ENCODE measurements at regions not wholly inside any gene's neighbourhood (a gene's known extent, or its start where the extent isn't known, plus 50 kb on each side); places are given as distances from the start of the nearest gene placed in this dataset.

DNA sequence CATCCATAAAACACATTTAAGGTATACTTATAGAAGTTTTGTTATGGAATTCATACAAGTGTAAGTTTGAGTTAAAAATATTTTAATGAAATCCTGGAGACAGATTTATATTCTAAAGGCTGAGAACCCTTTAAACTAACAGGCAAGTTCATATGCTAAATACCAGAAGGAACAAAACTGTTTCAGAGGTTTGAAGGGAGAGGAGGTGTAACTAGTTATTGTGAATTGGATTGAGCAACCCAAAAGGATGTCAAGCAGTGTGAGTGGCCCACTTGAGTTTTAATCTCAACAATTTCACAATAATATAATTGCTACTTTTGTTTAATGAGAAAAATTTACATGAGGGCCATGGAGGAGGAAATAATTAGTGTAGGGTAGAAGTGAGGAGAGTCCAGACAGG, 348.5 kb upstream of the ACTBL2 start:
- Histone ChIP-seq H3K27me3 (replicated peaks; ENCODE audit: insufficient read depth) (no peaks in the 10 kb centered on the region), H3K4me1 (ENCODE audit: control insufficient read depth in 1 of 2, low read depth in 2 of 2) (peaks cover 0 to 19% of the 10 kb centered on the region in 2 donors), H3K27ac (no peak overlapping the region), H3K9me3 (no peaks in the 10 kb centered on the region), H3K4me3 (no peak overlapping the region), H3K36me3 (no peaks in the 10 kb centered on the region)
- TF ChIP-seq, protein P1, sequence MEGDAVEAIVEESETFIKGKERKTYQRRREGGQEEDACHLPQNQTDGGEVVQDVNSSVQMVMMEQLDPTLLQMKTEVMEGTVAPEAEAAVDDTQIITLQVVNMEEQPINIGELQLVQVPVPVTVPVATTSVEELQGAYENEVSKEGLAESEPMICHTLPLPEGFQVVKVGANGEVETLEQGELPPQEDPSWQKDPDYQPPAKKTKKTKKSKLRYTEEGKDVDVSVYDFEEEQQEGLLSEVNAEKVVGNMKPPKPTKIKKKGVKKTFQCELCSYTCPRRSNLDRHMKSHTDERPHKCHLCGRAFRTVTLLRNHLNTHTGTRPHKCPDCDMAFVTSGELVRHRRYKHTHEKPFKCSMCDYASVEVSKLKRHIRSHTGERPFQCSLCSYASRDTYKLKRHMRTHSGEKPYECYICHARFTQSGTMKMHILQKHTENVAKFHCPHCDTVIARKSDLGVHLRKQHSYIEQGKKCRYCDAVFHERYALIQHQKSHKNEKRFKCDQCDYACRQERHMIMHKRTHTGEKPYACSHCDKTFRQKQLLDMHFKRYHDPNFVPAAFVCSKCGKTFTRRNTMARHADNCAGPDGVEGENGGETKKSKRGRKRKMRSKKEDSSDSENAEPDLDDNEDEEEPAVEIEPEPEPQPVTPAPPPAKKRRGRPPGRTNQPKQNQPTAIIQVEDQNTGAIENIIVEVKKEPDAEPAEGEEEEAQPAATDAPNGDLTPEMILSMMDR (IDR thresholded peaks at IDR 0.05): no peak
- DNase-seq (ENCODE audit: low spot score) (no peak), ATAC-seq (ENCODE audit: insufficient number of reproducible peaks, low FRiP score, low read depth) (no peak)

DNA sequence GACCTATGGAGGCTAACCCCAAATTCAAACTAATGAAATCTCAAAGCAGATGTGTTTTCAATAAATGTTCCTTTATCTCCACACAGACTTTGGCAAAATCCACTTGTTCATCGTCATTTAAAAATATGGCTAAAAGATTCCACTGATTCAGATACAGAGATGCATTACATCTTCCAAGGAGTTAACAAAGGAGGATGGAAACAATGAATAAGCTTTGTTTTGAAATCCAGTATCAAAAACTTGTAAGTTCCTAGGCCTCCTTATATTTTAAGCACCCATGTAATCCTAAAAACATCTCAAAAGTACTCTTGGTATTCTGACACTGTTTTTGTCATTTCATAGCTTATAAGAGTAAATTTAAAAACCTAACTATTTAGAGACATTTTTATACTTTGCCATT, 345.6 kb upstream of the ACTBL2 start:
- ATAC-seq (ENCODE audit: insufficient number of reproducible peaks, low FRiP score, low read depth): no peak

GRCh38 chr5:57825031-57825686, 342.5 kb upstream of the ACTBL2 start:
- DNase-seq (ENCODE audit: low spot score) (no peak), ATAC-seq (ENCODE audit: insufficient number of reproducible peaks, low FRiP score, low read depth) (no peak)
- TF ChIP-seq, protein P1 (IDR thresholded peaks at IDR 0.05): no peak
- Histone ChIP-seq H3K27me3 (replicated peaks; ENCODE audit: insufficient read depth) (no peaks in the 10 kb centered on the region), H3K4me1 (ENCODE audit: control insufficient read depth in 1 of 2, low read depth in 2 of 2) (no peaks in the 10 kb centered on the region), H3K36me3 (no peaks in the 10 kb centered on the region), H3K27ac (no peak overlapping the region), H3K9me3 (peaks cover 3% of the 10 kb centered on the region), H3K4me3 (no peak overlapping the region)

More for the DNA sequence above, 345.6 kb upstream of the ACTBL2 start:
- Histone ChIP-seq H3K36me3 (no peaks in the 10 kb centered on the region), H3K4me1 (ENCODE audit: control insufficient read depth in 1 of 2, low read depth in 2 of 2) (peaks cover 0 to 5% of the 10 kb centered on the region in 2 donors), H3K4me3 (no peak overlapping the region), H3K27me3 (replicated peaks; ENCODE audit: insufficient read depth) (no peaks in the 10 kb centered on the region), H3K27ac (no peak overlapping the region), H3K9me3 (no peaks in the 10 kb centered on the region)
- TF ChIP-seq, protein P1 (IDR thresholded peaks at IDR 0.05): no peak
- DNase-seq (ENCODE audit: low spot score): no peak

- TF ChIP-seq, protein P1 (IDR thresholded peaks at IDR 0.05): no peak
Observed at GRCh38 chr5:57824623-57825022, 342.0 kb upstream of the ACTBL2 start.

GRCh38 chr5:57824047-57824446, 341.4 kb upstream of the ACTBL2 start:
- no peaks in the 10 kb centered on the region for H3K27me3 ChIP-seq (replicated peaks; ENCODE audit: insufficient read depth)
- ATAC-seq (ENCODE audit: insufficient number of reproducible peaks, low FRiP score, low read depth): no peak

More at GRCh38 chr5:57824623-57825022, 342.0 kb upstream of the ACTBL2 start:
- Histone ChIP-seq H3K4me3 (no peak overlapping the region), H3K27ac (no peak overlapping the region), H3K36me3 (no peaks in the 10 kb centered on the region), H3K9me3 (peaks cover 3% of the 10 kb centered on the region), H3K27me3 (replicated peaks; ENCODE audit: insufficient read depth) (no peaks in the 10 kb centered on the region), H3K4me1 (ENCODE audit: control insufficient read depth in 1 of 2, low read depth in 2 of 2) (no peaks in the 10 kb centered on the region)
- no peak for DNase-seq (ENCODE audit: low spot score)
- no peak for ATAC-seq (ENCODE audit: insufficient number of reproducible peaks, low FRiP score, low read depth)

More at GRCh38 chr5:57824047-57824446, 341.4 kb upstream of the ACTBL2 start:
- H3K27ac ChIP-seq: no peak overlapping the region
- peaks cover 3% of the 10 kb centered on the region for H3K9me3 ChIP-seq
- H3K36me3 ChIP-seq: no peaks in the 10 kb centered on the region
- TF ChIP-seq, protein P1 (IDR thresholded peaks at IDR 0.05): no peak
- DNase-seq (ENCODE audit: low spot score): no peak
- no peaks in the 10 kb centered on the region for H3K4me1 ChIP-seq (ENCODE audit: control insufficient read depth in 1 of 2, low read depth in 2 of 2)
- no peak overlapping the region for H3K4me3 ChIP-seq
